ENCODE measurements at regions not wholly inside any gene's neighbourhood (a gene's known extent, or its start where the extent isn't known, plus 50 kb on each side); places are given as distances from the start of the nearest gene placed in this dataset.

DNA sequence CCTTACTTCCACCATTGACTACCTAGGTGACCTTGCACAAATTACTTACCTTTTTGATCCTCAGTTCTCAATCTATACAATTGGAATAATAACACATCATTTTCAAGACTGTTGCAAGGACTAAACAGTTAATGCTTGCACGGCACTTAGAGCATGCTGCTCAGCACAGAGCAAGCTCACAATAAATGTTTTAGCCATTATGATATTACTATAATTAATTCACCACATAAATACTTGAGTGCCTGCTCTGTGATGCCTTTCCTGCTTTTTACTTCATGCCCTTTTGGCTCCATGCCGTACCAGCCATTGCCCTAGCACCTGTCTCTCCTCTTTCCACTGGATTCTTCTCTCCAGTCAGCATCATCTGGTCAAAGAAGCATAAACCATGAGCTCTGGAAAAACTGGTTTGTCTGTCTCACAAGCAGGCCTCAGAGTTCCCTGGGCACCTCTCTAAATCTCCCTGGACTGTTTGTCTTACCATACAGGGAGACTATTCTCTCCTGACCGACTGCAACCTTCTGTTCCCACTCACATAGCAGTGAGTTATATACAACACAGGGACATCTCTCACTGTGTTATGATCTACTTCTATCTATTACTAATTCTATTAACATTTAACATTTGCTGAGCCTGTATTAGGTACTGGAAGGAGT is 260.4 kb upstream of the ADRA1B start:
- H3K4me3 ChIP-seq (replicated peaks; ENCODE audit: low read depth, low read length) = no peak overlapping the region
- TF ChIP-seq, protein P1, sequence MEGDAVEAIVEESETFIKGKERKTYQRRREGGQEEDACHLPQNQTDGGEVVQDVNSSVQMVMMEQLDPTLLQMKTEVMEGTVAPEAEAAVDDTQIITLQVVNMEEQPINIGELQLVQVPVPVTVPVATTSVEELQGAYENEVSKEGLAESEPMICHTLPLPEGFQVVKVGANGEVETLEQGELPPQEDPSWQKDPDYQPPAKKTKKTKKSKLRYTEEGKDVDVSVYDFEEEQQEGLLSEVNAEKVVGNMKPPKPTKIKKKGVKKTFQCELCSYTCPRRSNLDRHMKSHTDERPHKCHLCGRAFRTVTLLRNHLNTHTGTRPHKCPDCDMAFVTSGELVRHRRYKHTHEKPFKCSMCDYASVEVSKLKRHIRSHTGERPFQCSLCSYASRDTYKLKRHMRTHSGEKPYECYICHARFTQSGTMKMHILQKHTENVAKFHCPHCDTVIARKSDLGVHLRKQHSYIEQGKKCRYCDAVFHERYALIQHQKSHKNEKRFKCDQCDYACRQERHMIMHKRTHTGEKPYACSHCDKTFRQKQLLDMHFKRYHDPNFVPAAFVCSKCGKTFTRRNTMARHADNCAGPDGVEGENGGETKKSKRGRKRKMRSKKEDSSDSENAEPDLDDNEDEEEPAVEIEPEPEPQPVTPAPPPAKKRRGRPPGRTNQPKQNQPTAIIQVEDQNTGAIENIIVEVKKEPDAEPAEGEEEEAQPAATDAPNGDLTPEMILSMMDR (IDR thresholded peaks at IDR 0.05; ENCODE audit: low read length, missing control alignments) = no peak
- no peak for DNase-seq (ENCODE audit: low read depth)

DNA sequence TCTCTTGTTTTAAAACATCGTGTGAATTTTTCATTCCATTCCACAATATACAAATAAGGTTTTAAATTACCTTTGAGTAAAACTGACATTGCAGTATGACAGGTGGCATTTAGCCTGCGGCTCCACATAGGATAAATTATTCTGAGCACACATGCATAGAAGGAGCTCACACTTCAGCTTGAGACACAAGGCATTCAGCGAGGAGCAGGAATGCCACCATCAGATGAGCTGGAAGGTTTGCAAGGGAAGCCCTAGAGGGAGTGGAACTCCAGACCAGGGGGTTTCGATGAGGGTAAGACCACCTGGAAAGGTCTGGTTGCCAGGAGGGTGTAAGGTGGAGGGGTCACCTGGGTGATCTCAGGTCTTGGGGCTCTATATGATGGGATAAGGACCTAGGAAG is 259.0 kb upstream of the ADRA1B start:
- TF ChIP-seq, protein P1 (IDR thresholded peaks at IDR 0.05; ENCODE audit: low read length, missing control alignments) = no peak
- no peak overlapping the region for H3K4me3 ChIP-seq (replicated peaks; ENCODE audit: low read depth, low read length)
- no peak for DNase-seq (ENCODE audit: low read depth)

DNA sequence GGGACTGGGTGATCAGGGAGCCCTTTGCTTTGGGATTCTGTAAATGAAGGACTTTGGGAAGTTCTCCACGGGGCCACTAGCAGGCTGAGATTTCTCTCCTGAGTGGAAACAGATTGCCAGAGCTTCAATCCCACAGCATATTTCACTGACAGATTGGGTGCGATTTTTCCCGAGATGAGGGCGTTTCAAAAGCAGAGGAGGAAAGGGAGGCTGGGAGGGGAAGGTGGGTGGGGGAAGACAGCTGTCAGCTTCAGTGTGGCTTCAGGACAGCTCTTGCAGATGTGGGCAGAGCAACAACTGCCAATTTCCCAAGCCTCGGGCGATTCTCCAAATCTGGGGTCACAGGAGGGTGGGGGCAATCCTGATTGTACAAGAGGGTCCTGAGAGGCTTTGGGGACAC is 258.5 kb upstream of the ADRA1B start:
- DNase-seq (ENCODE audit: low read depth) = no peak
- TF ChIP-seq, protein P1 (IDR thresholded peaks at IDR 0.05; ENCODE audit: low read length, missing control alignments) = no peak

DNA sequence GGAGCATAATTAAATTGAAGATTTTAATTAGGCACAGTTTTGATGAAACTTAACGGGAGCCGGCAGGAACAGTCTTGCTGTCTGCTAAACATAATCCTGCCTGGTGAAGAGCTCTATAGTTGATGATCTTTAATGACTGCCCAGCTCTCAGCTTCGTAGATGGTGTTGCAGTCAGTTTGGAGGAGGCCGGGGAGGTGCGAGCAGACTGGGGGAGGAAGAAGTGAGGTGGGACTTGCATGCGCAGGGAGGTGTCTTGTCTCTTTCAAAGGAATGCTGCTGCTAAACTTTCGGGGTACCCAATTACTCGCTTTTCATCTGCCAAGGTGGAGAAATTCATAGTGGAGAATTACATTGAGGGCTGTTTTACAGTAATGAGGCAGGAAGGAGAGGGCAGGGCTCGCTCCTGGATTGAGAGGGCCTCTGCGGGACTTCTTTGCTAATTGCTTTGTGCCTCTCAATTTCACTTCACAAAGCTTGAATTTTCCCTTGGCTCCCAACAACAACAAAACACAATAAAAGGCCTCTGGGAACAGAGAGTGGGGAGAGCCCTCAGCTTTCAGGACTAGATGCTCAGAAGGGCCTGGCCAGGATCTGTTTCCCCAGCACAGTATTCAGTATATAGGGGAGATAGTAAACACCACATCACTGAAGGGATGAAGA is 257.9 kb upstream of the ADRA1B start:
- DNase-seq (ENCODE audit: low read depth) = no peak
- no peak overlapping the region for H3K4me3 ChIP-seq (replicated peaks; ENCODE audit: low read depth, low read length)
- TF ChIP-seq, protein P1 (IDR thresholded peaks at IDR 0.05; ENCODE audit: low read length, missing control alignments) = no peak

More for the DNA sequence above, 258.5 kb upstream of the ADRA1B start:
- H3K4me3 ChIP-seq (replicated peaks; ENCODE audit: low read depth, low read length) = no peak overlapping the region

DNA sequence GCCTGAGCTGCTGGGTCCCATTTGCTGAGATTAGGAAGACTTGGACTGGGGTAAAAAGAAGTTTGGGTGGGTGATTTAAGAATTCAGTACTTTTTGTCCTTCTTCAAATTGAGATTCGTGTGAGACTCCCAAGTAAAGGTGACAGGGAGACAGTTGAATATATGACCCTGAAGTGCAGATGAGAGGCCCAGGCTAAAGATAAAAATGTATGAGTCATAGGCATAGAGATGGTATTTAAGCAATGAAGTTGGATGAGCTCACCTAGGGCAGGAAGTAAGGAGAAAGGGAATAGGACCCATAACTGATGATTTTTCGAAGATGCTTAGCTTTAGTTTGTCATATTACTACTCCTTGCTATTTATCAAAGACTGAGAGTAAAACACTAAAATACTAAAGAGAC is 255.9 kb upstream of the ADRA1B start:
- TF ChIP-seq, protein P1 (IDR thresholded peaks at IDR 0.05; ENCODE audit: low read length, missing control alignments) = no peak
- no peak overlapping the region for H3K4me3 ChIP-seq (replicated peaks; ENCODE audit: low read depth, low read length)
- no peak for DNase-seq (ENCODE audit: low read depth)

DNA sequence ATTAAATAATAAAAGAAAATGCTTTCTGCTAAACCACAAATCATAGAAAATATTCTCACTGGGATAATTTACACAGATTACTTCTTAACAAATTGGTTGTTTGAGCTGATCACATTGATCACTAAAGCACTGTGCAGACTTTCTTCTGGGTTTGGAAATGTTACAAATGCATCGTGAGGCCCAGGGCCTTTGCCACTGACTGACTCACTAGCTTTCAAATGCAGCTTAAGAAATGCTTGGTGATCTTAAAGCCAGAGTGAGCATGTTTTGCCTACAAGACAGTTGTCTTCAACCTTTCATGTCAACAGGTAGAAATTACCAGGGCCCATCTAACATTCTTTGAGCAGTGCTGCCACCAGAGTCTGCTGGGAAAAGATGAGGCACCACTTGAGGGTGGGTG is 252.3 kb upstream of the ADRA1B start:
- H3K4me3 ChIP-seq (replicated peaks; ENCODE audit: low read depth, low read length) = no peak overlapping the region
- TF ChIP-seq, protein P1 (IDR thresholded peaks at IDR 0.05; ENCODE audit: low read length, missing control alignments) = no peak
- DNase-seq (ENCODE audit: low read depth) = no peak

DNA sequence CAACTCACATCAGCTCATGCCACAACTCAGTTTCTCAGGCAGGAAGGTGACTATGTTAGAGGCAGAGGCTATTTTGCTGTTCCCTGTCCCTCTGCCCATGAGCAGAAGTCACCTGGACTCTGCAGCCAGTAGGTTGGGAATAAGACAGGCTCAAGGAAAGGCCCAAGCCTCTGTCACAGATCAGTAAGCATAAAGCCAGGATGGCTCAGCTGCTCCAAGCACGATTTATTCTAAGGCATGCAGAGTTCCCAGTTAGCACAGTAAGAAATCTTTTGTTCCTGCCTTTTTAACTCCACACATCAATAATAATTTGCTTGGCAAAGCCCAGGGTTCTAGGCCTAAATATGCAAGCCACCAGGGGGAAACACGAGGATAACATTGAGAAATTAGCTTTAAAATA is 249.0 kb upstream of the ADRA1B start:
- TF ChIP-seq, protein P1 (IDR thresholded peaks at IDR 0.05; ENCODE audit: low read length, missing control alignments) = no peak
- no peak overlapping the region for H3K4me3 ChIP-seq (replicated peaks; ENCODE audit: low read depth, low read length)
- no peak for DNase-seq (ENCODE audit: low read depth)
